ENCODE measurements at regions not wholly inside any gene's neighbourhood (a gene's known extent, or its start where the extent isn't known, plus 50 kb on each side); places are given as distances from the start of the nearest gene placed in this dataset.

GRCh38 chr10:33863352-33863751, 528.9 kb upstream of the NRP1 start:
- TF ChIP-seq CTCF (IDR thresholded peaks at IDR 0.05) (no peak), POLR2A (IDR thresholded peaks at IDR 0.05) (no peak), POLR2AphosphoS5 (IDR thresholded peaks at IDR 0.05) (no peak), EP300 (IDR thresholded peaks at IDR 0.05; ENCODE audit: low read depth) (no peak)
